ENCODE measurements at regions not wholly inside any gene's neighbourhood (a gene's known extent, or its start where the extent isn't known, plus 50 kb on each side); places are given as distances from the start of the nearest gene placed in this dataset.
"Not testable (repeated sequence)": the region's sequence is repeated elsewhere in the genome, so short reads cannot be mapped to it uniquely, and the experiment has no call there.

GRCh38 chr7:53475776-53476175 lies 440.3 kb downstream of the POM121L12 start:
- Histone ChIP-seq H3K27me3 (ENCODE audit: insufficient read depth, poor library complexity, severe bottlenecking) (no peaks in the 10 kb centered on the region), H3K27ac (replicated peaks) (no peak overlapping the region), H3K4me3 (replicated peaks; ENCODE audit: insufficient read depth, low read length) (no peak overlapping the region)
- TF ChIP-seq POLR2AphosphoS5 (IDR thresholded peaks at IDR 0.05; ENCODE audit: low read depth): no peak
- no peak for TF ChIP-seq GABPA (IDR thresholded peaks at IDR 0.05; ENCODE audit: low read depth)
- TF ChIP-seq REST (IDR thresholded peaks at IDR 0.05; ENCODE audit: insufficient replicate concordance, low read depth): no peak
- no peak for TF ChIP-seq SPI1 (IDR thresholded peaks at IDR 0.05; ENCODE audit: borderline replicate concordance, low read depth)
- TF ChIP-seq CTCF (IDR thresholded peaks at IDR 0.05; ENCODE audit: insufficient read depth, low read length): no peak
- no peak for DNase-seq (ENCODE audit: low read depth in 1 of 2, low spot score in 1 of 2)

GRCh38 chr7:53476566-53476965 lies 441.1 kb downstream of the POM121L12 start:
- Histone ChIP-seq H3K27me3 (ENCODE audit: insufficient read depth, poor library complexity, severe bottlenecking) (no peaks in the 10 kb centered on the region), H3K4me3 (replicated peaks; ENCODE audit: insufficient read depth, low read length) (no peak overlapping the region), H3K27ac (replicated peaks) (no peak overlapping the region)
- DNase-seq (ENCODE audit: low read depth in 1 of 2, low spot score in 1 of 2): no peak
- TF ChIP-seq CTCF (IDR thresholded peaks at IDR 0.05; ENCODE audit: insufficient read depth, low read length) (no peak), GABPA (IDR thresholded peaks at IDR 0.05; ENCODE audit: low read depth) (no peak), REST (IDR thresholded peaks at IDR 0.05; ENCODE audit: insufficient replicate concordance, low read depth) (no peak), POLR2AphosphoS5 (IDR thresholded peaks at IDR 0.05; ENCODE audit: low read depth) (no peak), SPI1 (IDR thresholded peaks at IDR 0.05; ENCODE audit: borderline replicate concordance, low read depth) (no peak)

- no peak for DNase-seq (ENCODE audit: low read depth in 1 of 2, low spot score in 1 of 2)
- no peak overlapping the region for H3K27ac ChIP-seq (replicated peaks)
- no peak overlapping the region for H3K4me3 ChIP-seq (replicated peaks; ENCODE audit: insufficient read depth, low read length)
- H3K27me3 ChIP-seq (ENCODE audit: insufficient read depth, poor library complexity, severe bottlenecking): no peaks in the 10 kb centered on the region
- TF ChIP-seq REST (IDR thresholded peaks at IDR 0.05; ENCODE audit: insufficient replicate concordance, low read depth) (no peak), SPI1 (IDR thresholded peaks at IDR 0.05; ENCODE audit: borderline replicate concordance, low read depth) (no peak), GABPA (IDR thresholded peaks at IDR 0.05; ENCODE audit: low read depth) (no peak)
Observed at GRCh38 chr7:53485354-53485753, 449.9 kb downstream of the POM121L12 start.

GRCh38 chr7:53491051-53491450 lies 455.6 kb downstream of the POM121L12 start:
- no peak for DNase-seq (ENCODE audit: low read depth in 1 of 2, low spot score in 1 of 2)
- Histone ChIP-seq H3K4me3 (replicated peaks; ENCODE audit: insufficient read depth, low read length) (no peak overlapping the region), H3K27ac (replicated peaks) (no peak overlapping the region), H3K27me3 (ENCODE audit: insufficient read depth, poor library complexity, severe bottlenecking) (no peaks in the 10 kb centered on the region)
- TF ChIP-seq GABPA (IDR thresholded peaks at IDR 0.05; ENCODE audit: low read depth) (no peak), POLR2AphosphoS5 (IDR thresholded peaks at IDR 0.05; ENCODE audit: low read depth) (no peak), REST (IDR thresholded peaks at IDR 0.05; ENCODE audit: insufficient replicate concordance, low read depth) (no peak)

- not testable (repeated sequence) for H3K4me3 ChIP-seq (replicated peaks; ENCODE audit: insufficient read depth, low read length); H3K27ac ChIP-seq (replicated peaks); DNase-seq (ENCODE audit: low read depth in 1 of 2, low spot score in 1 of 2); H3K27me3 ChIP-seq (ENCODE audit: insufficient read depth, poor library complexity, severe bottlenecking)
Observed at GRCh38 chr7:53495181-53495580, 459.7 kb downstream of the POM121L12 start.

Data from HL-60 (cell line).